Lung (tissue), 11 donors: ENCODE measurements at regions not wholly inside any gene's neighbourhood (a gene's known extent, or its start where the extent isn't known, plus 50 kb on each side); places are given as distances from the start of the nearest gene placed in this dataset.

Experiments used
- ATAC-seq: fragments of 200-7000 bp; cut with Tn5 transposase; one replicate; pipeline ENCODE4 v1.9.1; 2020; ENCODE audit warnings: moderate number of reproducible peaks; ENCODE audit not compliant: insufficient read depth, low FRiP score
- DNase-seq, 3 donors: peaks; one replicate each; pipeline ENCODE4 v3.0.0-alpha.2; 2013 to 2017
- H3K27ac ChIP-seq, 2 donors: one replicate each; pipeline ENCODE4 v1.5.1; 2013; ENCODE audit warnings: mild to moderate bottlenecking in 2 of 2, moderate library complexity in 2 of 2, control low read depth in 1 of 2, inconsistent platforms in 1 of 2, low read depth in 1 of 2, low read length in 1 of 2
- H3K27me3 ChIP-seq, 3 donors: one replicate each; pipeline ENCODE4 v1.5.1; 2013; ENCODE audit warnings: low read length in 2 of 3; ENCODE audit not compliant: control insufficient read depth in 3 of 3, insufficient read depth in 3 of 3
- H3K36me3 ChIP-seq, 4 donors: one replicate each; pipeline ENCODE4 v1.5.1; 2013; ENCODE audit warnings: low read length in 4 of 4, mild to moderate bottlenecking in 1 of 4, moderate library complexity in 1 of 4; ENCODE audit not compliant: control insufficient read depth in 4 of 4, insufficient read depth in 4 of 4
- H3K4me1 ChIP-seq, 5 donors: one replicate each; pipeline ENCODE4 v1.5.1; 2013; ENCODE audit warnings: low read length in 5 of 5, mild to moderate bottlenecking in 2 of 5, moderate library complexity in 1 of 5; ENCODE audit not compliant: control insufficient read depth in 5 of 5, insufficient read depth in 5 of 5
- H3K4me3 ChIP-seq: one replicate; pipeline ENCODE4 v1.5.1; 2013; ENCODE audit warnings: mild to moderate bottlenecking, control low read depth, moderate library complexity
- H3K9ac ChIP-seq, 2 donors: one replicate each; pipeline ENCODE4 v1.5.1; 2013; ENCODE audit warnings: low read length in 2 of 2, control low read depth in 1 of 2; ENCODE audit not compliant: insufficient read depth in 1 of 2
- H3K9me3 ChIP-seq, 4 donors: one replicate each; pipeline ENCODE4 v1.5.1; 2013; ENCODE audit warnings: low read length in 3 of 4, mild to moderate bottlenecking in 1 of 4, moderate library complexity in 1 of 4; ENCODE audit not compliant: control insufficient read depth in 4 of 4, insufficient read depth in 3 of 4
- WGBS, 2 donors: extraction: QIAGEN DNeasy Blood & Tissue Kit; methylation state at CpG; one replicate each; pipeline ENCODE4 v1.1.7; 2013; 5-methylcytosine and 5-hydroxymethylcytosine counted together
- TF ChIP-seq, protein P1 (sequence below): IDR thresholded peaks from 2 replicates; pipeline ENCODE4 v1.5.1; 2012; ENCODE audit warnings: mild to moderate bottlenecking; ENCODE audit errors: control extremely low read depth, extremely low read depth
- donor health status: control.
- donor health status: control.
- donor health status: Bipolar disorder and iron deficiency.
- donor health status: healthy.
- donor health status: DM: yes; HTN: yes; CAD: no.

DNA sequence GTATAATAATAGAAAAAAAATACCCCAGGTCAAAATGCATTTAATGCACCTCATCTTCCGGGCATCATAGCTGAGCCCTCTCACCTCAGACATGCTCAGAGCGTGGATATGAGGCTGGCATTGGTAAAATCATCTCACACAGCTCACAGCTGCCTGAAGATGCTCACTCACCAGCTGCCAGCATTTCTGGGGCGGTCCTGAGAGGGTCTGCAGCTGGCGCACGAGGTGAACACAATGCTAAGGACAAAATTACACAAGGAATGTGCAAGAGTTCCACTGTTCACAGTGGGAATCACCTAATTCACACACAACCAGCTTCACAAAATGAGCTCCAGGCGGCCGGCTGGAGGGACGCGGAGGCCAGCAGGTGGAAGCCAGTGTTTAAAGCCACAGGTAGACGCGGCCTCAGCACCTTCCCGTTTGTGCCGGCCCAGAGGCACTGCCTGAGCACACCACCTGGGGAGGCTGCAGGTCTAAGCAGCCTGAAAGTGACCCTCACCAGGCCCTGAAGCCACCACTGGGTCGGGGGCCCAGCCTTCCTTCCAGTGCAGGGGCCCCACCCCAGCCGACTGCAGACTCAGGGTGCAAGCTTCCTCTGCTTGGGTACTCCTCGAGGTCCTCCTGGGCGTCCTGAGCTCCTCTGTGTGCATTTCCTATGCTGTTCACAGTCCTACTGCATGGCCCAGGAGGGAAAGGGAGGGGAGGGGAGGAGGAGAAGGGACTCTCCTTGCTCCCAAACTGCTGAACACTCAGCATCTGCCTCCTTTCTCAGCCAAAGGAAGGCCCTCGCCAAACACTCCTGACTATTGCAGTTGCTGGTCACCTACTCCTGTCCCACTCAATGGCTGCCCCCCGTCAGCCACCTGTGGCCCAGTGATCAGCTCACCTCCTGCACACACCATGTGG lies 61.2 kb upstream of the FAM20C start:
- no peak for DNase-seq
- peak overlapping the region in 1 of 2 donors; percentile 17 for H3K27ac ChIP-seq
- no peak for ATAC-seq
- H3K36me3 ChIP-seq = no peaks in the 10 kb centered on the region
- WGBS, 2 donors = 78 to 86% methylated on average over 19 of the region's 19 CpGs
- TF ChIP-seq, protein P1, sequence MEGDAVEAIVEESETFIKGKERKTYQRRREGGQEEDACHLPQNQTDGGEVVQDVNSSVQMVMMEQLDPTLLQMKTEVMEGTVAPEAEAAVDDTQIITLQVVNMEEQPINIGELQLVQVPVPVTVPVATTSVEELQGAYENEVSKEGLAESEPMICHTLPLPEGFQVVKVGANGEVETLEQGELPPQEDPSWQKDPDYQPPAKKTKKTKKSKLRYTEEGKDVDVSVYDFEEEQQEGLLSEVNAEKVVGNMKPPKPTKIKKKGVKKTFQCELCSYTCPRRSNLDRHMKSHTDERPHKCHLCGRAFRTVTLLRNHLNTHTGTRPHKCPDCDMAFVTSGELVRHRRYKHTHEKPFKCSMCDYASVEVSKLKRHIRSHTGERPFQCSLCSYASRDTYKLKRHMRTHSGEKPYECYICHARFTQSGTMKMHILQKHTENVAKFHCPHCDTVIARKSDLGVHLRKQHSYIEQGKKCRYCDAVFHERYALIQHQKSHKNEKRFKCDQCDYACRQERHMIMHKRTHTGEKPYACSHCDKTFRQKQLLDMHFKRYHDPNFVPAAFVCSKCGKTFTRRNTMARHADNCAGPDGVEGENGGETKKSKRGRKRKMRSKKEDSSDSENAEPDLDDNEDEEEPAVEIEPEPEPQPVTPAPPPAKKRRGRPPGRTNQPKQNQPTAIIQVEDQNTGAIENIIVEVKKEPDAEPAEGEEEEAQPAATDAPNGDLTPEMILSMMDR = no peak
- no peak overlapping the region for H3K4me3 ChIP-seq
- H3K27me3 ChIP-seq = no peaks in the 10 kb centered on the region
- no peaks in the 10 kb centered on the region for H3K9me3 ChIP-seq
- H3K4me1 ChIP-seq = peaks cover 0 to 26% (median 12%) of the 10 kb centered on the region in 5 donors
- no peak overlapping the region for H3K9ac ChIP-seq

DNA sequence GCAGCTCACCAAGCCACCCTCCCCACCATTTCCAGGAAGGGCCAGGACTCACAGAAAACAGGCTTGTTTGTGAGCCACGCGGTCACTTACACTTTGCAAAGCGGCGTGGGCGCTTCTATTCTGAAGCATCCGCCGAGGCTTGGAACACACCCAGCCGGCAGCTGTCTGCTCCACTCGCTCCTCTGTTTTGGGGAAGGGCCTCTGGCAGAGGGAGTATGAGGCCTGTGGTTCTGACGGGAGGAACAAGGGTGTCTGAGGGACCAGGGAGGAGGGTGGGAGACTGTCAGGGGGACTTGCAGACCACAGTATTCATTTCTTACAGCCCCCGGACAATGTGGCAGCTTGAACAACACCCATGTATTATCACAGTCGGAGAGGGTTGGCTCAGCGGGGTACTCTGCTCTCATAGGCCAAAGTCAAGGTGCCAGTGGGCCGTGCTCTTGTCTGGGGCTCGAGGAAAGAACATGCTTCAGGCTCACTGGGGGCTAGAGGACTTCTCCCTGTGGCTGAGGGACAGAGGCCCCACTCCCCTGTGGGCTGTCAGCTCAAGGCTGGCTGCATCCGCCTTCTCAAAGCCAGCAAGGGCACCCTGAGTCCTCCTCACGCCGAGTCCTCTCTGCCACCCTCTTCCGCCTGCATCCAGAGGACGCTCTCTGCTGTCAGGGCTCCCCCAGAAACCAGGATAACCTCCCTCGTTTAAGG lies 60.4 kb upstream of the FAM20C start:
- TF ChIP-seq, protein P1 = no peak
- H3K9ac ChIP-seq = no peak overlapping the region
- H3K4me3 ChIP-seq = no peak overlapping the region
- no peaks in the 10 kb centered on the region for H3K36me3 ChIP-seq
- H3K4me1 ChIP-seq = peaks cover 0 to 26% (median 12%) of the 10 kb centered on the region in 5 donors
- no peak for ATAC-seq
- H3K9me3 ChIP-seq = no peaks in the 10 kb centered on the region
- peak overlapping the region in 1 of 2 donors; percentile 17 for H3K27ac ChIP-seq
- no peaks in the 10 kb centered on the region for H3K27me3 ChIP-seq
- DNase-seq = peak; percentile 80 to 90 (median 81)
- WGBS, 2 donors = 72 to 74% methylated on average over 21 of the region's 21 CpGs

DNA sequence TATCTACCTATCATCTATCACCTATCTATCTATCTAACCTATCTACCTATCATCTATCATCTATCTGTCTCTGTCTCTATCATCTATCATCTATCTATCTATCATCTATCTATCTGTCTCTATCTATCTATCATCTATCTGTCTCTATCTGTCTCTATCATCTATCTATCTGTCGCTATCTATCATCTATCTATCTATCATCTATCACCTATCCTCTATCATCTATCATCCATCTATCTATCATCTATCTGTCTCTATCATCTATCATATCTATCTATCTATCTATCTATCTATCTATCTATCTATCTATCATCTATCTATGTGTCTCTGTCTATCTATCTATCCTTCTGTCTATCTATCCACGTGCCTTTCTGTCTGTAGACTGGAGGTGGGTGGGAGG lies 59.5 kb upstream of the FAM20C start:
- H3K4me3 ChIP-seq = no peak overlapping the region
- TF ChIP-seq, protein P1 = no peak
- H3K9me3 ChIP-seq = no peaks in the 10 kb centered on the region
- no peaks in the 10 kb centered on the region for H3K36me3 ChIP-seq
- DNase-seq (no peak), ATAC-seq (no peak)
- 75 to 93% methylated on average over 2 of the region's 2 CpGs for WGBS, 2 donors
- H3K27ac ChIP-seq = no peak overlapping the region
- H3K9ac ChIP-seq = no peak overlapping the region
- H3K4me1 ChIP-seq = peaks cover 0 to 26% (median 12%) of the 10 kb centered on the region in 5 donors
- H3K27me3 ChIP-seq = no peaks in the 10 kb centered on the region
